H9 (cell line): ENCODE measurements at regions not wholly inside any gene's neighbourhood (a gene's known extent, or its start where the extent isn't known, plus 50 kb on each side); places are given as distances from the start of the nearest gene placed in this dataset.

Source experiments
- DNase-seq: peaks from one replicate; pipeline ENCODE4 v3.0.0-alpha.2; 2017
- H2AFZ ChIP-seq: one replicate; pipeline ENCODE4 v1.6.1; 2013; ENCODE audit warnings: mild to moderate bottlenecking, low read length, control low read depth, moderate library complexity
- H2AK5ac ChIP-seq: 2 replicates; pipeline ENCODE4 v1.6.1; 2013; ENCODE audit warnings: low read length, control low read depth, mixed read lengths; ENCODE audit not compliant: insufficient read length
- H2BK120ac ChIP-seq: one replicate; pipeline ENCODE4 v1.6.1; 2013; ENCODE audit warnings: low read depth, mild to moderate bottlenecking, low read length, control low read depth, inconsistent platforms; ENCODE audit not compliant: poor library complexity, severe bottlenecking
- H2BK12ac ChIP-seq: 2 replicates; pipeline ENCODE4 v1.6.1; 2013; ENCODE audit warnings: low read length, control low read depth, mixed read lengths, low read depth; ENCODE audit not compliant: insufficient read length
- H2BK15ac ChIP-seq: 2 replicates; pipeline ENCODE4 v1.6.1; 2013; ENCODE audit warnings: low read depth, low read length, control low read depth
- H2BK20ac ChIP-seq: one replicate; pipeline ENCODE4 v1.6.1; 2013; ENCODE audit warnings: low read depth, mild to moderate bottlenecking, low read length, control low read depth, inconsistent platforms; ENCODE audit not compliant: poor library complexity, severe bottlenecking
- H2BK5ac ChIP-seq: 2 replicates; pipeline ENCODE4 v1.6.1; 2013; ENCODE audit warnings: low read length, control low read depth, mixed read lengths; ENCODE audit not compliant: insufficient read length
- H3K14ac ChIP-seq: 2 replicates; pipeline ENCODE4 v1.6.1; 2013; ENCODE audit warnings: low read length, control low read depth; ENCODE audit not compliant: insufficient read depth
- H3K18ac ChIP-seq: 2 replicates; pipeline ENCODE4 v1.6.1; 2013; ENCODE audit warnings: low read depth, mild to moderate bottlenecking, mixed read lengths, low read length, control low read depth; ENCODE audit not compliant: insufficient read length
- H3K23ac ChIP-seq: 2 replicates; pipeline ENCODE4 v1.6.1; 2013; ENCODE audit warnings: low read length, control low read depth, mixed read lengths, low read depth; ENCODE audit not compliant: insufficient read length
- H3K23me2 ChIP-seq: 2 replicates; pipeline ENCODE4 v1.6.1; 2013; ENCODE audit warnings: low read depth, mild to moderate bottlenecking, mixed read lengths, low read length, control low read depth; ENCODE audit not compliant: insufficient read length, poor library complexity, severe bottlenecking
- H3K27ac ChIP-seq: 2 replicates; pipeline ENCODE4 v1.5.1; 2013; ENCODE audit warnings: low read length, control low read depth, mixed read lengths, low read depth; ENCODE audit not compliant: insufficient read length
- H3K27me3 ChIP-seq: 2 replicates; pipeline ENCODE4 v1.6.1; 2013; ENCODE audit warnings: low read length, control low read depth, inconsistent platforms; ENCODE audit not compliant: insufficient read depth
- H3K4ac ChIP-seq: 2 replicates; pipeline ENCODE4 v1.6.1; 2013; ENCODE audit warnings: low read depth, mild to moderate bottlenecking, control low read depth, inconsistent platforms, low read length, moderate library complexity
- H3K4me1 ChIP-seq: 2 replicates; pipeline ENCODE4 v1.6.1; 2013; ENCODE audit warnings: low read length, control low read depth, inconsistent platforms; ENCODE audit not compliant: insufficient read depth
- H3K4me2 ChIP-seq: 2 replicates; pipeline ENCODE4 v1.6.1; 2013; ENCODE audit warnings: low read length, control low read depth, mixed read lengths; ENCODE audit not compliant: insufficient read length, insufficient read depth
- H3K56ac ChIP-seq: 2 replicates; pipeline ENCODE4 v1.6.1; 2013; ENCODE audit warnings: low read depth, mild to moderate bottlenecking, mixed read lengths, low read length, control low read depth; ENCODE audit not compliant: insufficient read length
- H3K79me1 ChIP-seq: 2 replicates; pipeline ENCODE4 v1.6.1; 2013; ENCODE audit warnings: low read depth, mild to moderate bottlenecking, moderate library complexity, low read length, control low read depth, inconsistent platforms; ENCODE audit not compliant: insufficient read depth, poor library complexity, severe bottlenecking
- H3K79me2 ChIP-seq: 2 replicates; pipeline ENCODE4 v1.6.1; 2013; ENCODE audit warnings: low read length, control low read depth, inconsistent platforms; ENCODE audit not compliant: insufficient read depth
- H3K9ac ChIP-seq: 2 replicates; pipeline ENCODE4 v1.6.1; 2013; ENCODE audit warnings: low read length, control low read depth, mixed read lengths; ENCODE audit not compliant: insufficient read length; ENCODE audit errors: extremely low read depth
- H3K9me3 ChIP-seq: one replicate; pipeline ENCODE4 v1.6.1; 2013; ENCODE audit warnings: low read depth, low read length, inconsistent platforms; ENCODE audit not compliant: control insufficient read depth
- H3T11ph ChIP-seq: one replicate; pipeline ENCODE4 v1.6.1; 2013; ENCODE audit warnings: mild to moderate bottlenecking, low read length, control low read depth, inconsistent platforms
- H4K20me1 ChIP-seq: one replicate; pipeline ENCODE4 v1.6.1; 2013; ENCODE audit not compliant: control insufficient read depth, insufficient read length, insufficient read depth
- H4K5ac ChIP-seq: 2 replicates; pipeline ENCODE4 v1.6.1; 2013; ENCODE audit warnings: low read depth, mild to moderate bottlenecking, mixed read lengths, low read length, control low read depth; ENCODE audit not compliant: insufficient read length
- H4K8ac ChIP-seq: replicated peaks from 2 replicates; pipeline ENCODE4 v1.6.1; 2013; ENCODE audit warnings: low read length, control low read depth, mixed read lengths, low read depth; ENCODE audit not compliant: insufficient read length
- H4K91ac ChIP-seq: 2 replicates; pipeline ENCODE4 v1.6.1; 2013; ENCODE audit warnings: low read depth, mild to moderate bottlenecking, moderate library complexity, mixed read lengths, low read length, control low read depth; ENCODE audit not compliant: insufficient read length
- H3K27ac Mint-ChIP-seq, 3 experiments: 2 replicates in 2 of 3; 3 replicates in 1 of 3; pipeline ENCODE4 v1.8.0; 2020 to 2021; ENCODE audit warnings: mixed read lengths in 3 of 3, mild to moderate bottlenecking in 1 of 3, moderate library complexity in 1 of 3
- H3K27me3 Mint-ChIP-seq: 2 replicates; pipeline ENCODE4 v1.8.0; 2021; ENCODE audit warnings: low read depth, mild to moderate bottlenecking, moderate library complexity, mixed read lengths
- H3K36me3 Mint-ChIP-seq, 3 experiments: 2 replicates in 2 of 3; 3 replicates in 1 of 3; pipeline ENCODE4 v1.8.0; 2020 to 2021; ENCODE audit warnings: low read depth in 3 of 3, mixed read lengths in 3 of 3; ENCODE audit not compliant: insufficient read depth in 1 of 3
- H3K4me1 Mint-ChIP-seq, 2 experiments: 2 replicates each; pipeline ENCODE4 v1.8.0; 2020; ENCODE audit warnings: mixed read lengths in 2 of 2
- H3K4me3 Mint-ChIP-seq, 2 experiments: 2 replicates in 1 of 2; 3 replicates in 1 of 2; pipeline ENCODE4 v1.8.0; 2020 to 2021; ENCODE audit warnings: mild to moderate bottlenecking in 2 of 2, mixed read lengths in 2 of 2, moderate library complexity in 1 of 2
- H3K9me3 Mint-ChIP-seq, 2 experiments: 2 replicates in 1 of 2; 3 replicates in 1 of 2; pipeline ENCODE4 v1.8.0; 2020; ENCODE audit warnings: mild to moderate bottlenecking in 2 of 2, mixed read lengths in 2 of 2, moderate library complexity in 1 of 2
- CTCF ChIP-seq: fragments of 200-600 bp; sonication (generic); conservative IDR thresholded peaks from 3 replicates; pipeline ENCODE4 v1.8.0; 2021; ENCODE audit warnings: antibody characterized with exemption, mild to moderate bottlenecking
- WGBS: extraction: QIAGEN DNeasy Blood & Tissue Kit; methylation state at CpG from one replicate; pipeline ENCODE4 v1.1.7; 2013; ENCODE audit warnings: missing lambda C conversion rate, low lambda C conversion rate, mixed read lengths; ENCODE audit not compliant: insufficient read length; ENCODE audit errors: extremely low coverage; 5-methylcytosine and 5-hydroxymethylcytosine counted together

GRCh38 chr2:189287982-189288521 lies 108.5 kb upstream of the COL5A2 start:
- H3T11ph ChIP-seq: no peak overlapping the region
- H3K27ac ChIP-seq: no peak overlapping the region
- H3K23ac ChIP-seq: no peak overlapping the region
- DNase-seq: no peak
- Mint-ChIP-seq H3K4me1 (peaks cover 9 to 14% of the 10 kb centered on the region in 2 experiments), H3K27ac (peak overlapping the region in 1 of 3 experiments; percentile 75; a peak in 1 of 7 replicates), H3K36me3 (no peaks in the 10 kb centered on the region; a peak in 1 of 7 replicates), H3K4me3 (no peak overlapping the region), H3K27me3 (no peaks in the 10 kb centered on the region), H3K9me3 (peaks cover 0 to 3% of the 10 kb centered on the region in 2 experiments; a peak in 1 of 5 replicates)
- no peak overlapping the region for H3K18ac ChIP-seq
- no peak overlapping the region for H3K4me2 ChIP-seq
- no peak overlapping the region for H2BK12ac ChIP-seq
- no peak overlapping the region for H3K9ac ChIP-seq
- peak; percentile 53; the same call in 2 of the 3 replicates for TF ChIP-seq CTCF
- no peak overlapping the region for H4K91ac ChIP-seq
- no peak overlapping the region for H4K8ac ChIP-seq
- H3K4me1 ChIP-seq: no peaks in the 10 kb centered on the region
- H3K23me2 ChIP-seq: no peaks in the 10 kb centered on the region
- WGBS: no CpG with 5 or more reads among the region's 1 CpG
- no peaks in the 10 kb centered on the region for H3K79me2 ChIP-seq
- H2BK120ac ChIP-seq: no peak overlapping the region
- no peak overlapping the region for H2AFZ ChIP-seq
- no peak overlapping the region for H4K5ac ChIP-seq
- no peak overlapping the region for H2BK15ac ChIP-seq
- no peak overlapping the region for H2BK5ac ChIP-seq
- H4K20me1 ChIP-seq: no peaks in the 10 kb centered on the region
- no peaks in the 10 kb centered on the region for H3K27me3 ChIP-seq
- no peak overlapping the region for H3K4ac ChIP-seq
- H2BK20ac ChIP-seq: no peak overlapping the region
- no peak overlapping the region for H3K56ac ChIP-seq
- H3K9me3 ChIP-seq: no peaks in the 10 kb centered on the region
- H3K14ac ChIP-seq: no peak overlapping the region
- no peaks in the 10 kb centered on the region for H3K79me1 ChIP-seq
- H2AK5ac ChIP-seq: no peak overlapping the region
